GM18511 (cell line): ENCODE measurements at regions not wholly inside any gene's neighbourhood (a gene's known extent, or its start where the extent isn't known, plus 50 kb on each side); places are given as distances from the start of the nearest gene placed in this dataset.

Experiments
- ATAC-seq: cut with Tn5 transposase; IDR thresholded peaks from one replicate; pipeline ENCODE4 v1.9.1; 2021; ENCODE audit warnings: mild to moderate bottlenecking, moderate library complexity; ENCODE audit not compliant: unreplicated experiment

DNA sequence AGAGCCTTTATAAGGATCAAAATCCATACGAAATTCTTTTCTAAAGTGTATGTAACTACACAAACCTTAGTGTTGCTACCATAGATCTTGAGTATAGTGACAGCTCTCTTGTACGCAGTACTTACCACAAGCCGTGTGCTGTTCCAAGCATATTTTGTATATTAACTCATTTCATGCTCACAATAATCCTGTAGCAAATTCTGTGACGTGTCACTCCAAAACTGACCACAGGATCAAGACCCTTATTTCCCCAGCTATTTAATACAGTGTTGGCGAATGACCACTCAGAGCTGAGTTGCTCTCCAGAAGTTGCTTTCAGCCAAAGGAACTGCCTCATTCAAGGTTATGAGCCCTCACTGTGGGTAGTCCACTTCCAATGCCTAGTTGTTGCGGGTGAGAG is 169.8 kb downstream of the BTG1 start:
- ATAC-seq: no peak

DNA sequence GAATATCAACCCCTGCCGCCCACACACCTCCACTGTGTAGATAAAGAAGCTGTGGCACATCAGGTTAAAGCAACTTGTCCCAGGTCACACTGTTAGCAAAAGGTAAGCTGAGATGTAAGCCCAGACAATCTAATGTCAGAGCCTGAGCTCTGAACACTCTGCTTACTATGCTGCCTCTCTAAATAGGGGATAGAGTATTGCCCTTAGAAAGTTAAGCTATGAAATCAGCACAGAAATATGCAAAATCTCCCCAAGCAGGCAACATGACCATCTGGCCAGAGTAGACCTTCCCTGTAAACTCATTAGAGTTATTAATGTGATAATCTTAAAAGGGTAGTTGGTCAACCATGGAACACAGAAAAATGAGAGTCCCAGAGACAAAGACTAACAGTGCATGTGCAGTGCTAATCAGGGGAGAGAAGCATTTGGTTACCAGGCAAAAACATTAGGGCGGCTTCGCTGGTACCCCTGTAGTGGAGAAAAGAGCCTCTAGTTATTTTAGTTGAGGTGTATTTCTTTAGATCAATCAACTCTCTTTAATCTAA is 171.0 kb downstream of the BTG1 start:
- ATAC-seq: no peak

- ATAC-seq: no peak
Measured at GRCh38 chr12:91973813-91974212, 171.8 kb downstream of the BTG1 start.

DNA sequence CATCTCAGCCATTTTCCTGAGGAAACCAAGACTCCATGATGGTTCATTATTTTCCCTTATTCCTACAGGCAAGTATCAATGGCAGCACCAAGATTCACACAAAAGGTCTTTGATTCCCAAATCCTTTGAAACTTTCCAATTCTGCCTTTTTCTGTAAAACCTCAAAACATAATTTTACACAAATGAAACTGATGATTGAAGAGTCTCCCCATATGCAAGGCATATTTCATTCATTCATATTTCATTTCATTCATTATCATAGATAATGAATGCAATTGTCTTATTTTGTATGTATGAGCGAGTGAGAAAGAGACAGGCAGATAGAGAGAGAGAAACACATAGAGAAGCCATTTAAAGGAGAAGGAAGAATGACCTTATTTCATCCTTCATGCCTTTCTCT is 172.8 kb downstream of the BTG1 start:
- ATAC-seq: no peak

GRCh38 chr12:91968777-91969171 is 176.9 kb downstream of the BTG1 start:
- no peak for ATAC-seq

DNA sequence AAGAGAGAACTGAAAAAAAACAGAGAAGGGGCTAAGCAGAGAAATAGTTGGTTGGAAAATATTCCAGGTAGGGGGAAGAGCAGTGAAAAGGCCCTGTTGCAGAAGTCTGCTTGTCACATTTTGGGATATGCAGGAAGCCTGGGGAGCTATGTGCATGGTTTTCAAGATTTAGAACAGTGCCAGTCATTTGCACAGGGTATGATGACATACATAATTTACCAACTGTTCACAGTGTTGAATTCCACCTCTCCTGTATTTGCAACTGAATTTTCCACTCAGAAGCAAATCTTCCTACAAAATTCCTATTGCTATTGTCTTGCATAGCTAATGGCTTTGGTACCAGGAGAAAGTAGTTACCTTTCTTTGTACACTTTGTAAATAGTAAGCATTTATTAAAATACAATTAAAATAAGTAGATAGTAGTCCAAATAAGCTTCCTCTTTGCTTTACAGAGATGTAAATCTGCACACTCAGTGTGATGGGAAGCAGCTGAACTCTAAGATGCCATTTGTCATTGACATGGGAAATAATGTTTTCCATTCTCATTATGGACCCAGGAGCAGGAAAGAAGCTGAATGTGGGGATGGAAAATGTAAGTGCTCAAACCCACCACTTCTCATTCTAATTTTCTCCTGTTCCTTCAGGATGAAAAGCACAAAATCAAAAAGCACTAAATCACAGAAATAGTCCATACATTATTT is 177.4 kb downstream of the BTG1 start:
- ATAC-seq: no peak

DNA sequence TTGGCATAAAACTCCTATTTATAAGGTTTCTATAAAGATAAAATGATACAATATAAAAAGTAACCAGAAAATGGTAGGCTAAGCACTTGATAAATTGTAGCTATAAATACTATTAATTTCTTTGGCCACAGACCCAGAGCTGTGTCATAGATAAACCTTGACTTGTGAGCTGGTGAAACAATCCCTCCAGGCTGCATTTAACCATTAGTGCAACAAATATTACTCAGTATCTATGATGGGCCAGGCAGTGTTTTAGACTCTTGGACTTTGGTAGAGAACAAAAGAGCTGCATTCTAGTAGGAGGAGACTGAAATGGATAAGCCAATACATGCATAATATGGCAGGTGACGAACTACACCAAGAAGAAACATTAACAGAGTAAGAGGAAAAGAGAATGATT is 178.1 kb downstream of the BTG1 start:
- ATAC-seq: no peak

DNA sequence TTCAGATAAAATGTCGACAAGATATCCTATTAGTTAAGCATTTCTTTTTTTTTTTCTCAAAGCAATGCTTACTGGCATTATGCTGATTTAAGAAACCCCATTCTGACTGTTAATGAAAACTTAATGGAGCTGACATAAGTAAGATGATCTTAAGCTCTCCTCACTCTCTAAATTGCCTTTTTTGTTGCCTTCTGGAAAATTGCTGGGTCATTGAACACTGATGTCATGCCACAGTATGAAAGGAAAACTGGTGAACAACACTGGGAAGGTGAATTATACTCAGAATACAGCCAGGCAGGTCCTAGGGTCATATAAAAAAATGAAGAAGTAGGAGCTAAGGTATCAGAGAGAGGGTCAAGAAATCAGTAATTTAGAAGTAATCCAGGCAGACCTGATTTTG is 179.9 kb downstream of the BTG1 start:
- ATAC-seq: no peak

DNA sequence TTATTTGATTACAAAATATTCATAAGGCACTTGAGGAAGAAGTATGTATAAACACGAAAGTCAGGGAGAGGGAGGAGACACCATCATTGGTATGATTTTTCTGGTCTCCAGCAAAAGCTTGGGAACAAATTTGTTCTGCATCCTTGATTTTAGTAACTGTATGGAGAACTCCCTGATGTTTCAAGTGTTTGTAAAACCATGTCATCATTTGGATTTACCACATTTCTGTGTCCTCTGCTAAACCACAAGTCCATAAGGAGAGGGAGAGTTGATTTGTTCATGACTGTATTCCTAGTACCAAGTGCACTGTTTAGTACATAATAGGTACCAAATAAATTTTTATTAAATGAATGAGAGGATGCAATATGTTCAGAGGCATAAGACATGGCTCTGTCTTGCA is 181.1 kb downstream of the BTG1 start:
- ATAC-seq: no peak

DNA sequence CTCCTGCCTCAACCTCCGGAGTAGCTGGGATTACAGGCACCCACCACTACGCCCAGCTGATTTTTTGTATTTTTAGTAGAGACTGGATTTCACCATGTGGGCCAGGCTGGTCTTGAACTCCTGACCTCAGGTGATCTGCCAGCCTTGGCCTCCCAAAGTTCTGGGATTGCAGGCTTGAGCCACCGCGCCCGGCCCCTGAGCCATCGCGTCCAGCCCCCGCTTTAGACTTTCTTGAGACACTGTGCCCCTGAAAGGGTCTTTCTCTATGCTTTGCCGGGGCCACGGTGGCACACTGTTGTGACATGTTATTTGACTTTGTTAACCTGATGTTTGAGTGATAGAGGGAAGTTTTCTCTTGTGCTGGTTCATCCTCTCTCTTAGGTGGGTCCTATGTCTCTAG is 186.4 kb downstream of the BTG1 start:
- no peak for ATAC-seq

DNA sequence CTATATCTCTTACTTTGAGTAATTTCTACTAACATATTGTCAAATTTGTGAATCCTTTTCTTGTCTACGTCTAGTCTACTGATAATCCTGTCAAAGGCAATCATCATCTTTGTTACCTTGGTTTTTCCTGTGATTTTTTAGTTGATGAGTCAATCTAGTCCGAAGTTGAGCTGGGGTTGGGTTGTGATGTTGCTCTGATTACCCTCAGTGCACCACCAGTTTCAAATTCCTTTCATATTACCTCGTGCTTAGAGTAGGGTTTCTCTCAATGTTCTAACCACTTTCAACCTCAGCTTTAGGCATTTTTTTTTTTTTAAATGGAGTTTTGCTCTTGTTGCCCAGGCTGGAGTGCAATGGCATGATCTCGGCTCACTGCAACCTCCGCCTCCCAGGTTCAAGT is 186.8 kb downstream of the BTG1 start:
- no peak for ATAC-seq

- no peak for ATAC-seq
Measured at GRCh38 chr12:91954747-91955146, 190.9 kb downstream of the BTG1 start.

DNA sequence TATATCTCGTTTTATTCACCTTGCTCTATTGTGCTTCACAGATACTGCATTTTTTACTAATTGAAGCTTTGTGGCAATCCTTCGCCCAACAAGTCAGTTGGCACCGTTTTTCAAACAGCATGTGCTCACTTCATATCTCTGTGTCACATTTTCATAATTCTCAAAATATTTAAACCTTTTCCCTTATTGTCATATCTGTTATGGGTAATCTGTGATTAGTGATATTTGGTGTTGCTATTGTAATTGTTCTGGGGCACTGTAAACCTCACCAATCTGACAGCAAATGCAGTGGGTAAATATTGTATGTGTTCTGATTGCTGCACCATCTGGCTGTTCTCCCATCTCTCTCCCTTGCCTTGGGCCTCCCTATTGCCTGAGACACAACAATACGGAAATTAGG is 191.3 kb downstream of the BTG1 start:
- no peak for ATAC-seq

- no peak for ATAC-seq
Measured at GRCh38 chr12:91952916-91953315, 192.7 kb downstream of the BTG1 start.

- no peak for ATAC-seq
Measured at GRCh38 chr12:91951571-91951970, 194.1 kb downstream of the BTG1 start.

- no peak for ATAC-seq
Measured at GRCh38 chr12:91948504-91948903, 197.1 kb downstream of the BTG1 start.

DNA sequence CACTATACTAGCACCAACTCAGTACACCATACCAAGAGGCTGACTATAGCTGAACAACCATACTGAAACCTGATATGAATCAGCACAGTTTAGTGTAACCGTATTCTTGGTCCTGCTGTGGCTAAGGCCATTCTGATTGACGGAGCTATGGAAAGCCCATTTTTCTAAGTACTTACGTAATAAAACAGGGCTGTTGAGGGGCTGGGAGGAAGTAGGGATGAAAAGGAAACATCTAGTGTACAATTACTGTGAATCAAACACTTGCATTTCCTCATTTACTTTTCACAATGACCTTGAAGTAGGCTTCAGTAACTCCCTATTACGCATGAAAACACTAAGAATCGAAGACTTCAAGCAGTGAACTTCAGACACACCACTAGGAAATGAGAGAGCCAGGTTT is 198.2 kb downstream of the BTG1 start:
- peak; percentile 91 for ATAC-seq

DNA sequence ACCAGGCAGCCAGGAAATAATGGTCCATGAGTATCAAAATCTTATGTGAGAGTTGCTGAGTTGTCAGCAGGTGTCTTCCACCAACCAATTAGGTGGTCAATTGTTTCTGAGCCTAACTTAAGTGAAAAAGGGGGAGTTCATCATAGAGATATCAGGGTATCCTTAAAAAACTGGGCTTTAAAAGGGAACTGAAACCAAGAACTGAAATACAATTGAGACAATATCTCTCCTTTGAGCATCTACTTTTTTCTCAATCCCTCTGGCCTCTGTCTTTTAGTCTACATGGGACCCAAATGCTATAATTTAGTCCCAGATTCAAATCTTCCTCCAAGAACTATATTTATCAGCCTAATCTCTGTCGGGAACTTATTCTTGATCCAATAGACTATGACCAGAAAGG is 201.0 kb downstream of the BTG1 start:
- no peak for ATAC-seq

GRCh38 chr12:91940826-91941570 is 204.6 kb downstream of the BTG1 start:
- no peak for ATAC-seq

- ATAC-seq: no peak
Measured at GRCh38 chr12:91940322-91940721, 205.3 kb downstream of the BTG1 start.

DNA sequence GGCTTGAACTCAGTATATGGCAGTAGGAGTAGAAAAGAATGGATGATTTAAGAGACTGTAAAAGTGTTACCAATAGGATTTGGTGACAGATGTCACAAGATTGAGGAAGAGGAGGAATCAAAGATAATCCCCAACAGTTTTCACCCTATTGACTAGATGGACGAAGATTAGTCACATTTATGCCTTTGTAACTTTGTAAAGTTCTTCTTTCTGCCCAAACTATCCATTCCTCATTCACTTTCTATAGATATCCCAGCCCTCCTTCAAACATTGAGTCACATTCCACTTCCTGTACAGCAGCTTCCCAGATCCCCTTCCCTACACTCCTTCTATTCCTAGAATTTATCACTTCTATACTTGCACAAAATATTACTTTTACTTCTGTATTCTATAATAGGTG is 207.9 kb downstream of the BTG1 start:
- no peak for ATAC-seq

GRCh38 chr12:91937009-91937408 is 208.6 kb downstream of the BTG1 start:
- no peak for ATAC-seq
